Panc1 (cell line): ENCODE measurements at regions not wholly inside any gene's neighbourhood (a gene's known extent, or its start where the extent isn't known, plus 50 kb on each side); places are given as distances from the start of the nearest gene placed in this dataset.

ENCODE experiments used
- CTCF ChIP-seq: fragments of 450-650 bp; IDR thresholded peaks from 2 replicates; pipeline ENCODE4 v1.5.1; 2017; ENCODE audit warnings: mild to moderate bottlenecking
- REST ChIP-seq, 2 experiments: IDR thresholded peaks; 2 replicates each; pipeline ENCODE4 v1.6.1; 2011 to 2012; ENCODE audit warnings: low read depth in 2 of 2, control low read depth in 1 of 2, low read length in 1 of 2, mild to moderate bottlenecking in 1 of 2, moderate library complexity in 1 of 2; ENCODE audit not compliant: insufficient read depth in 1 of 2

GRCh38 chr14:66056926-66057552, 429.1 kb upstream of the CCDC196 start:
- no peak for TF ChIP-seq CTCF
- no peak for TF ChIP-seq REST (IDR thresholded peaks at IDR 0.05; ENCODE audit: insufficient read depth in 1 of 2, low read depth in 2 of 2, low read length in 1 of 2)
